ENCODE measurements at regions not wholly inside any gene's neighbourhood (a gene's known extent, or its start where the extent isn't known, plus 50 kb on each side); places are given as distances from the start of the nearest gene placed in this dataset.

GRCh38 chr6:47097092-47097945, 55.2 kb upstream of the ADGRF1 start (continued):
- TF ChIP-seq, protein P1, sequence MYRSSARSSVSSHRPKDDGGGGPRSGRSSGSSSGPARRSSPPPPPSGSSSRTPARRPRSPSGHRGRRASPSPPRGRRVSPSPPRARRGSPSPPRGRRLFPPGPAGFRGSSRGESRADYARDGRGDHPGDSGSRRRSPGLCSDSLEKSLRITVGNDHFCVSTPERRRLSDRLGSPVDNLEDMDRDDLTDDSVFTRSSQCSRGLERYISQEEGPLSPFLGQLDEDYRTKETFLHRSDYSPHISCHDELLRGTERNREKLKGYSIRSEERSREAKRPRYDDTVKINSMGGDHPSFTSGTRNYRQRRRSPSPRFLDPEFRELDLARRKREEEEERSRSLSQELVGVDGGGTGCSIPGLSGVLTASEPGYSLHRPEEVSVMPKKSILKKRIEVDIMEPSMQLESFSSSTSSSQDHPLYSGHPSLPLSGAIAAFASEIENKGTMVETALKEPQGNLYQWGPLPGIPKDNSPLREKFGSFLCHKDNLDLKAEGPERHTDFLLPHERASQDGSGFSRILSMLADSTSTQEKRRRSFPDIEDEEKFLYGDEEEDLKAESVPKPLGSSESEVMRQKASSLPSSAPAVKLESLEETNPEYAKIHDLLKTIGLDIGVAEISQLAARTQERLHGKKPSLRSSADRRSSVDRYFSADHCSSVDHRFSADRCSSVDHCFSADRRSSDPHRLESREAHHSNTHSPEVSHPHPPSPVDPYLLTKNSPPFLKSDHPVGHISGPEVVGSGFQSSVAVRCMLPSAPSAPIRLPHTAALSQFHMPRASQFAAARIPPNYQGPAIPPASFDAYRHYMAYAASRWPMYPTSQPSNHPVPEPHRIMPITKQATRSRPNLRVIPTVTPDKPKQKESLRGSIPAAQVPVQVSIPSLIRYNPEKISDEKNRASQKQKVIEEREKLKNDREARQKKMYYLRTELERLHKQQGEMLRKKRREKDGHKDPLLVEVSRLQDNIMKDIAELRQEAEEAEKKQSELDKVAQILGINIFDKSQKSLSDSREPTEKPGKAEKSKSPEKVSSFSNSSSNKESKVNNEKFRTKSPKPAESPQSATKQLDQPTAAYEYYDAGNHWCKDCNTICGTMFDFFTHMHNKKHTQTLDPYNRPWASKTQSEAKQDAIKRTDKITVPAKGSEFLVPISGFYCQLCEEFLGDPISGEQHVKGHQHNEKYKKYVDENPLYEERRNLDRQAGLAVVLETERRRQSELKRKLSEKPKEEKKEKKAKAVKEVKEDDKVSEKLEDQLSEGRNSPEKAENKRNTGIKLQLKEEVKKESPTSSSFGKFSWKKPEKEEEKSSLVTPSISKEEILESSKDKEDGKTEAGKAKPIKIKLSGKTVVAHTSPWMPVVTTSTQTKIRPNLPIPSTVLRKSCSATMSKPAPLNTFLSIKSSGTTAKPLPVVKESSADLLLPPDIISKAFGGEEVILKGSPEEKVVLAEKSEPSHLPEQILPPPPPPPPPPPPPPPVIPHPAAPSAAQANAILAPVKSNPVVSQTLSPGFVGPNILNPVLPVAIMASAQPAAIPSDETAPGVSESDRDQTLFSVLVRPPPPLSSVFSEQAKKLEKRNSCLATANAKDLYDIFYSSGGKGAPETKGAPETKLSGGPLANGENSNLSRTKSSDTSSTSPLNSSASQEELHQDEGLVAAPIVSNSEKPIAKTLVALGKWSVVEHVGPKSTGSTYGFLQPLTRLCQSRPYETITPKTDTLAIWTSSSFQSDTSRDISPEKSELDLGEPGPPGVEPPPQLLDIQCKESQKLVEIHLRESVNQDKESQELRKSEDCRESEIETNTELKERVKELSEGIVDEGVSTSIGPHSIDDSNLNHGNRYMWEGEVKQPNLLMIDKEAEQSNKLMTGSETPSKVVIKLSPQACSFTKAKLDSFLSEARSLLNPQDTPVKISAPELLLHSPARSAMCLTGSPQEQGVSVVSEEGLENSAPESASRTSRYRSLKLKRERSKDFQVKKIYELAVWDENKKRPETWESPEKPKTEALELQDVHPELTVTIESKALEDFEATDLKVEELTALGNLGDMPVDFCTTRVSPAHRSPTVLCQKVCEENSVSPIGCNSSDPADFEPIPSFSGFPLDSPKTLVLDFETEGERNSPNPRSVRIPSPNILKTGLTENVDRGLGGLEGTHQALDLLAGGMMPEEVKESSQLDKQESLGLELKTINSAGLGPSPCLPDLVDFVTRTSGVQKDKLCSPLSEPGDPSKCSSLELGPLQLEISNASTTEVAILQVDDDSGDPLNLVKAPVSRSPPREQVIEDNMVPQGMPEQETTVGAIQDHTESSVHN (IDR thresholded peaks at IDR 0.05; ENCODE audit: borderline replicate concordance in 1 of 2, low read depth in 1 of 2): no peak
- TF ChIP-seq SP2 (IDR thresholded peaks at IDR 0.05; ENCODE audit: extremely low read depth, low read depth, low read length, poor library complexity, severe bottlenecking) (no peak), FOXA3 (CRISPR knock-in tag; conservative IDR thresholded peaks at IDR 0.05 in 1 of 2, IDR thresholded peaks at IDR 0.05 in 1 of 2) (no peak), ZFX (CRISPR knock-in tag; IDR thresholded peaks at IDR 0.05) (0 out of 2 replicates have a peak, but pooled peaks have one; percentile 25), TCF7L2 (IDR thresholded peaks at IDR 0.05; ENCODE audit: low read depth, low read length) (no peak), ETV1 (tag; conservative IDR thresholded peaks at IDR 0.05; ENCODE audit: low read depth) (0 out of 2 replicates have a peak, but pooled peaks have one; percentile 30)
- TF ChIP-seq, protein P2, sequence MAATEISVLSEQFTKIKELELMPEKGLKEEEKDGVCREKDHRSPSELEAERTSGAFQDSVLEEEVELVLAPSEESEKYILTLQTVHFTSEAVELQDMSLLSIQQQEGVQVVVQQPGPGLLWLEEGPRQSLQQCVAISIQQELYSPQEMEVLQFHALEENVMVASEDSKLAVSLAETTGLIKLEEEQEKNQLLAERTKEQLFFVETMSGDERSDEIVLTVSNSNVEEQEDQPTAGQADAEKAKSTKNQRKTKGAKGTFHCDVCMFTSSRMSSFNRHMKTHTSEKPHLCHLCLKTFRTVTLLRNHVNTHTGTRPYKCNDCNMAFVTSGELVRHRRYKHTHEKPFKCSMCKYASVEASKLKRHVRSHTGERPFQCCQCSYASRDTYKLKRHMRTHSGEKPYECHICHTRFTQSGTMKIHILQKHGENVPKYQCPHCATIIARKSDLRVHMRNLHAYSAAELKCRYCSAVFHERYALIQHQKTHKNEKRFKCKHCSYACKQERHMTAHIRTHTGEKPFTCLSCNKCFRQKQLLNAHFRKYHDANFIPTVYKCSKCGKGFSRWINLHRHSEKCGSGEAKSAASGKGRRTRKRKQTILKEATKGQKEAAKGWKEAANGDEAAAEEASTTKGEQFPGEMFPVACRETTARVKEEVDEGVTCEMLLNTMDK (IDR thresholded peaks at IDR 0.05; ENCODE audit: borderline replicate concordance, insufficient read depth, low read depth, low read length, poor library complexity, severe bottlenecking): peak; percentile 45
- TF ChIP-seq, protein P3, sequence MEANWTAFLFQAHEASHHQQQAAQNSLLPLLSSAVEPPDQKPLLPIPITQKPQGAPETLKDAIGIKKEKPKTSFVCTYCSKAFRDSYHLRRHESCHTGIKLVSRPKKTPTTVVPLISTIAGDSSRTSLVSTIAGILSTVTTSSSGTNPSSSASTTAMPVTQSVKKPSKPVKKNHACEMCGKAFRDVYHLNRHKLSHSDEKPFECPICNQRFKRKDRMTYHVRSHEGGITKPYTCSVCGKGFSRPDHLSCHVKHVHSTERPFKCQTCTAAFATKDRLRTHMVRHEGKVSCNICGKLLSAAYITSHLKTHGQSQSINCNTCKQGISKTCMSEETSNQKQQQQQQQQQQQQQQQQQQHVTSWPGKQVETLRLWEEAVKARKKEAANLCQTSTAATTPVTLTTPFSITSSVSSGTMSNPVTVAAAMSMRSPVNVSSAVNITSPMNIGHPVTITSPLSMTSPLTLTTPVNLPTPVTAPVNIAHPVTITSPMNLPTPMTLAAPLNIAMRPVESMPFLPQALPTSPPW (CRISPR knock-in tag; IDR thresholded peaks at IDR 0.05): peak; percentile 44; the same call in 1 of the 2 replicates
